H9 (cell line): ENCODE measurements at regions not wholly inside any gene's neighbourhood (a gene's known extent, or its start where the extent isn't known, plus 50 kb on each side); places are given as distances from the start of the nearest gene placed in this dataset.

Experiments used
- DNase-seq: peaks from one replicate; pipeline ENCODE4 v3.0.0-alpha.2; 2017
- H2AFZ ChIP-seq: one replicate; pipeline ENCODE4 v1.6.1; 2013; ENCODE audit warnings: mild to moderate bottlenecking, low read length, control low read depth, moderate library complexity
- H2AK5ac ChIP-seq: 2 replicates; pipeline ENCODE4 v1.6.1; 2013; ENCODE audit warnings: low read length, control low read depth, mixed read lengths; ENCODE audit not compliant: insufficient read length
- H2BK120ac ChIP-seq: one replicate; pipeline ENCODE4 v1.6.1; 2013; ENCODE audit warnings: low read depth, mild to moderate bottlenecking, low read length, control low read depth, inconsistent platforms; ENCODE audit not compliant: poor library complexity, severe bottlenecking
- H2BK12ac ChIP-seq: 2 replicates; pipeline ENCODE4 v1.6.1; 2013; ENCODE audit warnings: low read length, control low read depth, mixed read lengths, low read depth; ENCODE audit not compliant: insufficient read length
- H2BK15ac ChIP-seq: 2 replicates; pipeline ENCODE4 v1.6.1; 2013; ENCODE audit warnings: low read depth, low read length, control low read depth
- H2BK20ac ChIP-seq: one replicate; pipeline ENCODE4 v1.6.1; 2013; ENCODE audit warnings: low read depth, mild to moderate bottlenecking, low read length, control low read depth, inconsistent platforms; ENCODE audit not compliant: poor library complexity, severe bottlenecking
- H2BK5ac ChIP-seq: 2 replicates; pipeline ENCODE4 v1.6.1; 2013; ENCODE audit warnings: low read length, control low read depth, mixed read lengths; ENCODE audit not compliant: insufficient read length
- H3K14ac ChIP-seq: 2 replicates; pipeline ENCODE4 v1.6.1; 2013; ENCODE audit warnings: low read length, control low read depth; ENCODE audit not compliant: insufficient read depth
- H3K18ac ChIP-seq: 2 replicates; pipeline ENCODE4 v1.6.1; 2013; ENCODE audit warnings: low read depth, mild to moderate bottlenecking, mixed read lengths, low read length, control low read depth; ENCODE audit not compliant: insufficient read length
- H3K23ac ChIP-seq: 2 replicates; pipeline ENCODE4 v1.6.1; 2013; ENCODE audit warnings: low read length, control low read depth, mixed read lengths, low read depth; ENCODE audit not compliant: insufficient read length
- H3K23me2 ChIP-seq: 2 replicates; pipeline ENCODE4 v1.6.1; 2013; ENCODE audit warnings: low read depth, mild to moderate bottlenecking, mixed read lengths, low read length, control low read depth; ENCODE audit not compliant: insufficient read length, poor library complexity, severe bottlenecking
- H3K27ac ChIP-seq: 2 replicates; pipeline ENCODE4 v1.5.1; 2013; ENCODE audit warnings: low read length, control low read depth, mixed read lengths, low read depth; ENCODE audit not compliant: insufficient read length
- H3K27me3 ChIP-seq: 2 replicates; pipeline ENCODE4 v1.6.1; 2013; ENCODE audit warnings: low read length, control low read depth, inconsistent platforms; ENCODE audit not compliant: insufficient read depth
- H3K4ac ChIP-seq: 2 replicates; pipeline ENCODE4 v1.6.1; 2013; ENCODE audit warnings: low read depth, mild to moderate bottlenecking, control low read depth, inconsistent platforms, low read length, moderate library complexity
- H3K4me1 ChIP-seq: 2 replicates; pipeline ENCODE4 v1.6.1; 2013; ENCODE audit warnings: low read length, control low read depth, inconsistent platforms; ENCODE audit not compliant: insufficient read depth
- H3K4me2 ChIP-seq: 2 replicates; pipeline ENCODE4 v1.6.1; 2013; ENCODE audit warnings: low read length, control low read depth, mixed read lengths; ENCODE audit not compliant: insufficient read length, insufficient read depth
- H3K56ac ChIP-seq: 2 replicates; pipeline ENCODE4 v1.6.1; 2013; ENCODE audit warnings: low read depth, mild to moderate bottlenecking, mixed read lengths, low read length, control low read depth; ENCODE audit not compliant: insufficient read length
- H3K79me1 ChIP-seq: 2 replicates; pipeline ENCODE4 v1.6.1; 2013; ENCODE audit warnings: low read depth, mild to moderate bottlenecking, moderate library complexity, low read length, control low read depth, inconsistent platforms; ENCODE audit not compliant: insufficient read depth, poor library complexity, severe bottlenecking
- H3K79me2 ChIP-seq: 2 replicates; pipeline ENCODE4 v1.6.1; 2013; ENCODE audit warnings: low read length, control low read depth, inconsistent platforms; ENCODE audit not compliant: insufficient read depth
- H3K9ac ChIP-seq: 2 replicates; pipeline ENCODE4 v1.6.1; 2013; ENCODE audit warnings: low read length, control low read depth, mixed read lengths; ENCODE audit not compliant: insufficient read length; ENCODE audit errors: extremely low read depth
- H3K9me3 ChIP-seq: one replicate; pipeline ENCODE4 v1.6.1; 2013; ENCODE audit warnings: low read depth, low read length, inconsistent platforms; ENCODE audit not compliant: control insufficient read depth
- H3T11ph ChIP-seq: one replicate; pipeline ENCODE4 v1.6.1; 2013; ENCODE audit warnings: mild to moderate bottlenecking, low read length, control low read depth, inconsistent platforms
- H4K20me1 ChIP-seq: one replicate; pipeline ENCODE4 v1.6.1; 2013; ENCODE audit not compliant: control insufficient read depth, insufficient read length, insufficient read depth
- H4K5ac ChIP-seq: 2 replicates; pipeline ENCODE4 v1.6.1; 2013; ENCODE audit warnings: low read depth, mild to moderate bottlenecking, mixed read lengths, low read length, control low read depth; ENCODE audit not compliant: insufficient read length
- H4K8ac ChIP-seq: replicated peaks from 2 replicates; pipeline ENCODE4 v1.6.1; 2013; ENCODE audit warnings: low read length, control low read depth, mixed read lengths, low read depth; ENCODE audit not compliant: insufficient read length
- H4K91ac ChIP-seq: 2 replicates; pipeline ENCODE4 v1.6.1; 2013; ENCODE audit warnings: low read depth, mild to moderate bottlenecking, moderate library complexity, mixed read lengths, low read length, control low read depth; ENCODE audit not compliant: insufficient read length
- H3K27ac Mint-ChIP-seq, 3 experiments: 2 replicates in 2 of 3; 3 replicates in 1 of 3; pipeline ENCODE4 v1.8.0; 2020 to 2021; ENCODE audit warnings: mixed read lengths in 3 of 3, mild to moderate bottlenecking in 1 of 3, moderate library complexity in 1 of 3
- H3K27me3 Mint-ChIP-seq: 2 replicates; pipeline ENCODE4 v1.8.0; 2021; ENCODE audit warnings: low read depth, mild to moderate bottlenecking, moderate library complexity, mixed read lengths
- H3K36me3 Mint-ChIP-seq, 3 experiments: 2 replicates in 2 of 3; 3 replicates in 1 of 3; pipeline ENCODE4 v1.8.0; 2020 to 2021; ENCODE audit warnings: low read depth in 3 of 3, mixed read lengths in 3 of 3; ENCODE audit not compliant: insufficient read depth in 1 of 3
- H3K4me1 Mint-ChIP-seq, 2 experiments: 2 replicates each; pipeline ENCODE4 v1.8.0; 2020; ENCODE audit warnings: mixed read lengths in 2 of 2
- H3K4me3 Mint-ChIP-seq, 2 experiments: 2 replicates in 1 of 2; 3 replicates in 1 of 2; pipeline ENCODE4 v1.8.0; 2020 to 2021; ENCODE audit warnings: mild to moderate bottlenecking in 2 of 2, mixed read lengths in 2 of 2, moderate library complexity in 1 of 2
- H3K9me3 Mint-ChIP-seq, 2 experiments: 2 replicates in 1 of 2; 3 replicates in 1 of 2; pipeline ENCODE4 v1.8.0; 2020; ENCODE audit warnings: mild to moderate bottlenecking in 2 of 2, mixed read lengths in 2 of 2, moderate library complexity in 1 of 2
- CTCF ChIP-seq: fragments of 200-600 bp; sonication (generic); conservative IDR thresholded peaks from 3 replicates; pipeline ENCODE4 v1.8.0; 2021; ENCODE audit warnings: antibody characterized with exemption, mild to moderate bottlenecking
- WGBS: extraction: QIAGEN DNeasy Blood & Tissue Kit; methylation state at CpG from one replicate; pipeline ENCODE4 v1.1.7; 2013; ENCODE audit warnings: missing lambda C conversion rate, low lambda C conversion rate, mixed read lengths; ENCODE audit not compliant: insufficient read length; ENCODE audit errors: extremely low coverage; 5-methylcytosine and 5-hydroxymethylcytosine counted together

- no peaks in the 10 kb centered on the region for H3K9me3 Mint-ChIP-seq
These were observed 219.4 kb downstream of the NHLRC3 start for GRCh38 chr13:39257642-39258041.

More at GRCh38 chr13:39257642-39258041, 219.4 kb downstream of the NHLRC3 start:
- Histone ChIP-seq H3K4ac (no peak overlapping the region), H3K9ac (no peak overlapping the region), H2BK5ac (no peak overlapping the region), H2BK12ac (no peak overlapping the region), H2BK20ac (no peak overlapping the region), H3K4me2 (no peak overlapping the region), H4K8ac (no peak overlapping the region), H3K79me1 (no peaks in the 10 kb centered on the region), H3K9me3 (no peaks in the 10 kb centered on the region), H4K91ac (no peak overlapping the region), H4K5ac (no peak overlapping the region), H2AK5ac (no peak overlapping the region), H3T11ph (no peak overlapping the region), H3K79me2 (no peaks in the 10 kb centered on the region), H2BK15ac (no peak overlapping the region), H3K4me1 (no peaks in the 10 kb centered on the region), H3K56ac (no peak overlapping the region), H4K20me1 (no peaks in the 10 kb centered on the region), H2AFZ (no peak overlapping the region), H3K23me2 (no peaks in the 10 kb centered on the region), H3K18ac (no peak overlapping the region), H3K14ac (no peak overlapping the region), H3K23ac (no peak overlapping the region), H2BK120ac (no peak overlapping the region), H3K27me3 (no peaks in the 10 kb centered on the region), H3K27ac (no peak overlapping the region)
- no CpG with 5 or more reads among the region's 3 CpGs for WGBS
- Mint-ChIP-seq H3K4me1 (peaks cover 0 to 2% of the 10 kb centered on the region in 2 experiments; a peak in 1 of 4 replicates), H3K36me3 (no peaks in the 10 kb centered on the region), H3K27me3 (peaks cover 2% of the 10 kb centered on the region; the same call in 1 of the 2 replicates), H3K4me3 (no peak overlapping the region; a peak in 1 of 5 replicates), H3K27ac (no peak overlapping the region)
- TF ChIP-seq CTCF = no peak
- DNase-seq = no peak
